CD4-positive, alpha-beta T cell (primary cell): ENCODE measurements at regions not wholly inside any gene's neighbourhood (a gene's known extent, or its start where the extent isn't known, plus 50 kb on each side); places are given as distances from the start of the nearest gene placed in this dataset.

Source experiments
- ATAC-seq: fragments of 200-7000 bp; cut with Tn5 transposase; one replicate; pipeline ENCODE4 v1.10.0; 2022; ENCODE audit warnings: mild to moderate bottlenecking; ENCODE audit not compliant: poor library complexity
- CTCF ChIA-PET: fragments of 350-600 bp; sonication (Branson Sonifier 250); formaldehyde crosslinking; loops from one replicate; lab custom pipeline; 2021; ENCODE audit warnings: antibody characterized with exemption, inconsistent platforms; lab: Charles Lee
- POLR2A ChIA-PET: fragments of 350-600 bp; sonication (Branson Sonifier 250); formaldehyde crosslinking; loops from one replicate; lab custom pipeline; 2021; ENCODE audit warnings: antibody characterized with exemption, inconsistent platforms; lab: Charles Lee
- DNase-seq, 14 experiments: peaks; one replicate each; pipeline ENCODE4 v3.0.0-alpha.2; 2013 to 2020; ENCODE audit warnings: mixed read lengths in 2 of 14
- H3K27ac ChIP-seq, 2 donors: one replicate each; pipeline versions ENCODE4 v1.5.1 to v1.7.0; 2013; ENCODE audit warnings: low read length in 2 of 2, low read depth in 1 of 2, mild to moderate bottlenecking in 1 of 2
- H3K27me3 ChIP-seq, 2 experiments: 1 replicate in 1 of 2; 2 replicates in 1 of 2; pipeline versions ENCODE4 v1.6.1 to v1.7.0; 2013; ENCODE audit warnings: low read length in 2 of 2, control low read depth in 1 of 2, mild to moderate bottlenecking in 1 of 2, moderate library complexity in 1 of 2; ENCODE audit not compliant: insufficient read depth in 2 of 2, control insufficient read depth in 1 of 2
- H3K36me3 ChIP-seq: one replicate; pipeline ENCODE4 v1.6.1; 2013; ENCODE audit warnings: low read length, control low read depth; ENCODE audit not compliant: insufficient read depth
- H3K4me1 ChIP-seq: one replicate; pipeline ENCODE4 v1.6.1; 2013; ENCODE audit warnings: low read length, control low read depth; ENCODE audit not compliant: insufficient read depth
- H3K4me3 ChIP-seq: one replicate; pipeline ENCODE4 v1.5.1; 2013; ENCODE audit warnings: mild to moderate bottlenecking, low read length, moderate library complexity
- H3K9me3 ChIP-seq, 2 experiments: 1 replicate in 1 of 2; 2 replicates in 1 of 2; pipeline versions ENCODE4 v1.6.1 to v1.7.0; 2013; ENCODE audit warnings: low read length in 2 of 2, mild to moderate bottlenecking in 2 of 2, control low read depth in 1 of 2, moderate library complexity in 1 of 2; ENCODE audit not compliant: control insufficient read depth in 1 of 2, insufficient read depth in 1 of 2
- H3K27ac Mint-ChIP-seq: one replicate; pipeline ENCODE4 v1.8.0; 2020; ENCODE audit warnings: mixed read lengths
- H3K27me3 Mint-ChIP-seq: one replicate; pipeline ENCODE4 v1.8.0; 2021; ENCODE audit warnings: mixed read lengths
- H3K36me3 Mint-ChIP-seq: one replicate; pipeline ENCODE4 v1.8.0; 2021; ENCODE audit warnings: low read depth, mixed read lengths
- H3K4me1 Mint-ChIP-seq: one replicate; pipeline ENCODE4 v1.8.0; 2021; ENCODE audit warnings: low read depth, mixed read lengths
- H3K4me3 Mint-ChIP-seq: one replicate; pipeline ENCODE4 v1.8.0; 2020; ENCODE audit warnings: mild to moderate bottlenecking, mixed read lengths
- H3K9me3 Mint-ChIP-seq: one replicate; pipeline ENCODE4 v1.8.0; 2020; ENCODE audit warnings: mixed read lengths
- intact Hi-C, 2 experiments: fragments of 100-400 bp; cut with DNase I in 1 of 2; cut with micrococcal nuclease in 1 of 2; formaldehyde crosslinking; loops; one replicate each; pipeline versions ENCODE4 v1.15.1 to v1.9.0; 2023 to 2025; cut with DNase I, micrococcal nuclease
- TF ChIP-seq, protein P1 (sequence below): fragments of 200-600 bp; IDR thresholded peaks from one replicate; pipeline ENCODE4 v1.8.0; 2022; ENCODE audit warnings: antibody characterized with exemption, mild to moderate bottlenecking

DNA sequence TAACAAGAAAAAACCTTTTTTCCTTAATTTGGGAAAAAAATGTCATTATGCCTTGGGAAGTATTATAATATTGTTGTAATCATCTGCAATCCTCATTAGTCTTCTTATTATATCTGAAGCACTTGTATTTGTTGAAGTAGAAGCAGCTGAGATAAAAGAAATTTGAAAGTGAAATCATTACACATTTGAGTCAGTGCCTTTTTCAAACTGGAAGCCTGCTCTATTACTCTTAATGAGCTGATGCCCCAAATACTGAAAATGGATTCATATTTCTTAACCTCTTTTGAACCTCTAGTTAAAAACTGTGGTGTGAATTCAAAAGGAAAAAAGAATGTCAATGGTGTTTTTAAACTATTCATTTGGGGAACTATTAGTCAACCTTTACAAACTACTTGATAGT lies 1027.7 kb downstream of the NR2F1-AS1 start:
- Histone ChIP-seq H3K27me3 (no peaks in the 10 kb centered on the region), H3K4me1 (no peaks in the 10 kb centered on the region), H3K36me3 (no peaks in the 10 kb centered on the region), H3K4me3 (no peak overlapping the region), H3K27ac (no peak overlapping the region), H3K9me3 (no peaks in the 10 kb centered on the region)
- TF ChIP-seq, protein P1, sequence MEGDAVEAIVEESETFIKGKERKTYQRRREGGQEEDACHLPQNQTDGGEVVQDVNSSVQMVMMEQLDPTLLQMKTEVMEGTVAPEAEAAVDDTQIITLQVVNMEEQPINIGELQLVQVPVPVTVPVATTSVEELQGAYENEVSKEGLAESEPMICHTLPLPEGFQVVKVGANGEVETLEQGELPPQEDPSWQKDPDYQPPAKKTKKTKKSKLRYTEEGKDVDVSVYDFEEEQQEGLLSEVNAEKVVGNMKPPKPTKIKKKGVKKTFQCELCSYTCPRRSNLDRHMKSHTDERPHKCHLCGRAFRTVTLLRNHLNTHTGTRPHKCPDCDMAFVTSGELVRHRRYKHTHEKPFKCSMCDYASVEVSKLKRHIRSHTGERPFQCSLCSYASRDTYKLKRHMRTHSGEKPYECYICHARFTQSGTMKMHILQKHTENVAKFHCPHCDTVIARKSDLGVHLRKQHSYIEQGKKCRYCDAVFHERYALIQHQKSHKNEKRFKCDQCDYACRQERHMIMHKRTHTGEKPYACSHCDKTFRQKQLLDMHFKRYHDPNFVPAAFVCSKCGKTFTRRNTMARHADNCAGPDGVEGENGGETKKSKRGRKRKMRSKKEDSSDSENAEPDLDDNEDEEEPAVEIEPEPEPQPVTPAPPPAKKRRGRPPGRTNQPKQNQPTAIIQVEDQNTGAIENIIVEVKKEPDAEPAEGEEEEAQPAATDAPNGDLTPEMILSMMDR = no peak
- H3K27ac Mint-ChIP-seq = no peak overlapping the region
- no peaks in the 10 kb centered on the region for H3K36me3 Mint-ChIP-seq
- H3K9me3 Mint-ChIP-seq = peaks cover 4% of the 10 kb centered on the region
- no peak overlapping the region for H3K4me3 Mint-ChIP-seq
- intact Hi-C loops = no loop called here
- no peaks in the 10 kb centered on the region for H3K27me3 Mint-ChIP-seq
- H3K4me1 Mint-ChIP-seq = no peaks in the 10 kb centered on the region
- ChIA-PET CTCF (no interaction called here), POLR2A (no interaction called here)
- ATAC-seq (no peak), DNase-seq (no peak)

DNA sequence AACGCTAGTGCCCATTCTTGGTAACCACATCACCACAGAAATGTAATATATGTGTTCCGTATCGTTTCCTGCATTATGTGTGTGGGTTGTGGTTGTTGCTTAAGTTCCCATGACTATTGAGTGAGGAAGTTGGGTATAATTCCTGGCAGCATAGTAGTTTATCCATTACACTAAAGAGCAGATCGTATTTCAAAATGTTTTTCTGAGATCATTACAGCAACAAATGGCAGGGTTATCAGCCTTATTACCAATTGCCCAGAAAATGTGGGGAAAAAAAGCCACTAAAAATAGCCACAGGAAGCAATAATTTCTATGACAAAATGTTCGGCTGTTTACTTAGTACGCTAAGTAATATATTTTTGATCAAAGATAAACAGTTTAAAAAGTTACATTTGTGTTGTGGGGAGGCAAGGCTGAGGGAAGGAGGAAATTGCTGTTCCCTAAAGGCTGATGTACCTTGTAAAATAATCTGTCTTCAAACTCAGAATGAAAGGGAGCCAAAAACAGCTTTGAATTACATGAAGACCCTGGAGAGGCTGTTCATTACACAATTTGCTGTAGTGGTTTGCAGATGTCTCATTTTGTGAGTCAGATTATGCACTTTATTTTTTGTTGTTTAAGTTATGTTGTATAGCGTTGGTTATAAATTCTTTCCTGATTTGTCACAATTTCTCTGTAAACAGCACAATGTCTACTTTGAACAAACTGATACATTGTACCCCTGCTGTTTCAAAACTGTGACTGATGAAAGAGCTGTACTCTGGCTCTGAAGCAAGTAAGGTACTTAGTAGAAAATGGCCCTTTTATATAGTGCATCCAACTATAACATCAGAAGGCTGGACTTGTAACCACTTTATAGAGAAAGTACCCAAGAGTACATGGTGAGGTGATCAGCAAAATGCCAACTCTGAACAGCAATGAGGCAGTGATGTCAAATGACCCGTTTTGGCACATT lies 1028.5 kb downstream of the NR2F1-AS1 start:
- ChIA-PET CTCF (no interaction called here), POLR2A (no interaction called here)
- Histone ChIP-seq H3K27ac (no peak overlapping the region), H3K27me3 (no peaks in the 10 kb centered on the region), H3K4me3 (no peak overlapping the region), H3K36me3 (no peaks in the 10 kb centered on the region), H3K4me1 (no peaks in the 10 kb centered on the region), H3K9me3 (no peaks in the 10 kb centered on the region)
- TF ChIP-seq, protein P1 = no peak
- H3K9me3 Mint-ChIP-seq = peaks cover 4% of the 10 kb centered on the region
- H3K4me1 Mint-ChIP-seq = no peaks in the 10 kb centered on the region
- DNase-seq = no peak
- no peaks in the 10 kb centered on the region for H3K36me3 Mint-ChIP-seq
- no peak overlapping the region for H3K27ac Mint-ChIP-seq
- no peak for ATAC-seq
- H3K4me3 Mint-ChIP-seq = no peak overlapping the region
- H3K27me3 Mint-ChIP-seq = no peaks in the 10 kb centered on the region
- intact Hi-C loops = no loop called here

DNA sequence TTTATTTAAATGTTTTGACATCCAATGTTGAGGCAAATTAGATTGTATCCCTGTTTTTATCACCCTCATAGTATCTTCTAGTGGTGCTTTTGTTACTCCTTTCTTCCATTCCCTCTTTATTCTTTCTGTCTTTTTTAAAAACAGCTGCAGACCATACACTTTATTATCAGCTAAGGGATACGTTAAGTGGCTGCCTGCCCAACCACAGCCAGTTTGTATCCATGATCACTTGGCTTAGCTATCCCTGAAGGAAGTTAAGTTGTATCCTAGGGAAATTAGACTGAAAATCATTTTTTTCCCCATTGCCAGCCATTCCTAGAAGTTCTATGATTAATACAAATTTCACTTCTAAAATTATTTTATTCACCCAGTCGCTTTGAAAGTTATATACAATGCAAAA lies 1032.7 kb downstream of the NR2F1-AS1 start:
- ChIA-PET POLR2A (no interaction called here), CTCF (no interaction called here)
- Mint-ChIP-seq H3K27me3 (no peaks in the 10 kb centered on the region), H3K4me3 (no peak overlapping the region), H3K36me3 (no peaks in the 10 kb centered on the region), H3K27ac (no peak overlapping the region), H3K4me1 (no peaks in the 10 kb centered on the region), H3K9me3 (peaks cover 4% of the 10 kb centered on the region)
- Histone ChIP-seq H3K4me1 (no peaks in the 10 kb centered on the region), H3K27me3 (no peaks in the 10 kb centered on the region), H3K9me3 (no peaks in the 10 kb centered on the region), H3K27ac (no peak overlapping the region), H3K4me3 (no peak overlapping the region), H3K36me3 (no peaks in the 10 kb centered on the region)
- TF ChIP-seq, protein P1 = no peak
- DNase-seq = no peak
- intact Hi-C loops = no loop called here
- no peak for ATAC-seq
